Activated naive CD8-positive, alpha-beta T cell (primary cell): ENCODE measurements at regions not wholly inside any gene's neighbourhood (a gene's known extent, or its start where the extent isn't known, plus 50 kb on each side); places are given as distances from the start of the nearest gene placed in this dataset.
"Not testable (repeated sequence)": the region's sequence is repeated elsewhere in the genome, so short reads cannot be mapped to it uniquely, and the experiment has no call there.

ENCODE experiments used
- H3K27ac Mint-ChIP-seq: one replicate; pipeline ENCODE4 v1.8.0; 2021; ENCODE audit warnings: mixed read lengths
- H3K27me3 Mint-ChIP-seq: one replicate; pipeline ENCODE4 v1.8.0; 2021; ENCODE audit warnings: mixed read lengths
- H3K36me3 Mint-ChIP-seq: one replicate; pipeline ENCODE4 v1.8.0; 2021; ENCODE audit warnings: mixed read lengths
- H3K4me1 Mint-ChIP-seq: one replicate; pipeline ENCODE4 v1.8.0; 2021; ENCODE audit warnings: low read depth, mixed read lengths
- H3K4me3 Mint-ChIP-seq: one replicate; pipeline ENCODE4 v1.8.0; 2021; ENCODE audit warnings: mild to moderate bottlenecking, mixed read lengths
- H3K9me3 Mint-ChIP-seq: one replicate; pipeline ENCODE4 v1.8.0; 2021; ENCODE audit warnings: low read depth, mixed read lengths

GRCh38 chr5:102090770-102091169, 205.3 kb downstream of the SLCO4C1 start:
- Mint-ChIP-seq H3K27me3 (no peaks in the 10 kb centered on the region), H3K4me1 (no peaks in the 10 kb centered on the region), H3K36me3 (no peaks in the 10 kb centered on the region), H3K4me3 (no peak overlapping the region), H3K27ac (no peak overlapping the region), H3K9me3 (no peaks in the 10 kb centered on the region)

- no peaks in the 10 kb centered on the region for H3K27me3 Mint-ChIP-seq
- no peak overlapping the region for H3K27ac Mint-ChIP-seq
- no peaks in the 10 kb centered on the region for H3K36me3 Mint-ChIP-seq
- H3K4me3 Mint-ChIP-seq = no peak overlapping the region
- no peaks in the 10 kb centered on the region for H3K4me1 Mint-ChIP-seq
- H3K9me3 Mint-ChIP-seq = peaks cover 5% of the 10 kb centered on the region
Observed at GRCh38 chr5:102089883-102090282, 206.2 kb downstream of the SLCO4C1 start.

GRCh38 chr5:102087906-102088305, 208.2 kb downstream of the SLCO4C1 start:
- Mint-ChIP-seq H3K27ac (no peak overlapping the region), H3K36me3 (no peaks in the 10 kb centered on the region), H3K9me3 (peaks cover 5% of the 10 kb centered on the region), H3K27me3 (no peaks in the 10 kb centered on the region), H3K4me3 (no peak overlapping the region), H3K4me1 (no peaks in the 10 kb centered on the region)

- H3K27me3 Mint-ChIP-seq = no peaks in the 10 kb centered on the region
- no peak overlapping the region for H3K27ac Mint-ChIP-seq
- peaks cover 1% of the 10 kb centered on the region for H3K9me3 Mint-ChIP-seq
- H3K36me3 Mint-ChIP-seq = no peaks in the 10 kb centered on the region
- H3K4me1 Mint-ChIP-seq = no peaks in the 10 kb centered on the region
- no peak overlapping the region for H3K4me3 Mint-ChIP-seq
Observed at GRCh38 chr5:102080288-102080687, 215.8 kb downstream of the SLCO4C1 start.

GRCh38 chr5:102077920-102078319, 218.2 kb downstream of the SLCO4C1 start:
- no peaks in the 10 kb centered on the region for H3K27me3 Mint-ChIP-seq

GRCh38 chr5:102069974-102070373, 226.1 kb downstream of the SLCO4C1 start:
- H3K9me3 Mint-ChIP-seq = no peaks in the 10 kb centered on the region
- H3K4me3 Mint-ChIP-seq = no peak overlapping the region
- no peaks in the 10 kb centered on the region for H3K36me3 Mint-ChIP-seq
- H3K27me3 Mint-ChIP-seq = no peaks in the 10 kb centered on the region
- H3K27ac Mint-ChIP-seq = no peak overlapping the region
- no peaks in the 10 kb centered on the region for H3K4me1 Mint-ChIP-seq

More at GRCh38 chr5:102077920-102078319, 218.2 kb downstream of the SLCO4C1 start:
- Mint-ChIP-seq H3K9me3 (no peaks in the 10 kb centered on the region), H3K4me3 (no peak overlapping the region), H3K4me1 (no peaks in the 10 kb centered on the region), H3K36me3 (no peaks in the 10 kb centered on the region), H3K27ac (no peak overlapping the region)

GRCh38 chr5:102068870-102069269, 227.2 kb downstream of the SLCO4C1 start:
- H3K9me3 Mint-ChIP-seq = no peaks in the 10 kb centered on the region
- no peaks in the 10 kb centered on the region for H3K4me1 Mint-ChIP-seq

GRCh38 chr5:102049517-102049916, 246.6 kb downstream of the SLCO4C1 start:
- Mint-ChIP-seq H3K27ac (no peak overlapping the region), H3K36me3 (no peaks in the 10 kb centered on the region), H3K4me1 (no peaks in the 10 kb centered on the region), H3K9me3 (peaks cover 9% of the 10 kb centered on the region), H3K4me3 (no peak overlapping the region), H3K27me3 (no peaks in the 10 kb centered on the region)

More at GRCh38 chr5:102068870-102069269, 227.2 kb downstream of the SLCO4C1 start:
- Mint-ChIP-seq H3K4me3 (no peak overlapping the region), H3K36me3 (no peaks in the 10 kb centered on the region), H3K27me3 (no peaks in the 10 kb centered on the region), H3K27ac (no peak overlapping the region)

- Mint-ChIP-seq H3K27ac (no peak overlapping the region), H3K36me3 (no peaks in the 10 kb centered on the region), H3K4me1 (no peaks in the 10 kb centered on the region), H3K27me3 (no peaks in the 10 kb centered on the region), H3K9me3 (peaks cover 9% of the 10 kb centered on the region), H3K4me3 (no peak overlapping the region)
Observed at GRCh38 chr5:102048940-102049339, 247.1 kb downstream of the SLCO4C1 start.

GRCh38 chr5:102047073-102047472, 249.0 kb downstream of the SLCO4C1 start:
- H3K27me3 Mint-ChIP-seq, H3K4me1 Mint-ChIP-seq, H3K4me3 Mint-ChIP-seq, H3K9me3 Mint-ChIP-seq, H3K27ac Mint-ChIP-seq, H3K36me3 Mint-ChIP-seq: not testable (repeated sequence)

GRCh38 chr5:102040326-102040725, 255.8 kb downstream of the SLCO4C1 start:
- no peak overlapping the region for H3K4me3 Mint-ChIP-seq
- no peaks in the 10 kb centered on the region for H3K27me3 Mint-ChIP-seq

GRCh38 chr5:102036927-102037326, 259.2 kb downstream of the SLCO4C1 start:
- Mint-ChIP-seq H3K36me3 (no peaks in the 10 kb centered on the region), H3K4me3 (no peak overlapping the region), H3K9me3 (no peaks in the 10 kb centered on the region), H3K27me3 (no peaks in the 10 kb centered on the region), H3K4me1 (no peaks in the 10 kb centered on the region), H3K27ac (no peak overlapping the region)

More at GRCh38 chr5:102040326-102040725, 255.8 kb downstream of the SLCO4C1 start:
- Mint-ChIP-seq H3K9me3 (no peaks in the 10 kb centered on the region), H3K4me1 (no peaks in the 10 kb centered on the region), H3K36me3 (no peaks in the 10 kb centered on the region), H3K27ac (no peak overlapping the region)

GRCh38 chr5:102031711-102032110, 264.4 kb downstream of the SLCO4C1 start:
- Mint-ChIP-seq H3K27me3 (no peaks in the 10 kb centered on the region), H3K27ac (no peak overlapping the region), H3K9me3 (no peaks in the 10 kb centered on the region), H3K4me1 (no peaks in the 10 kb centered on the region), H3K36me3 (no peaks in the 10 kb centered on the region), H3K4me3 (no peak overlapping the region)

- peaks cover 3% of the 10 kb centered on the region for H3K9me3 Mint-ChIP-seq
- no peaks in the 10 kb centered on the region for H3K4me1 Mint-ChIP-seq
- no peak overlapping the region for H3K27ac Mint-ChIP-seq
- no peaks in the 10 kb centered on the region for H3K36me3 Mint-ChIP-seq
- H3K27me3 Mint-ChIP-seq = no peaks in the 10 kb centered on the region
- no peak overlapping the region for H3K4me3 Mint-ChIP-seq
Observed at GRCh38 chr5:102018690-102019089, 277.4 kb downstream of the SLCO4C1 start.

- no peaks in the 10 kb centered on the region for H3K27me3 Mint-ChIP-seq
- no peaks in the 10 kb centered on the region for H3K4me1 Mint-ChIP-seq
- H3K4me3 Mint-ChIP-seq = no peak overlapping the region
- H3K9me3 Mint-ChIP-seq = peaks cover 3% of the 10 kb centered on the region
- H3K36me3 Mint-ChIP-seq = no peaks in the 10 kb centered on the region
- H3K27ac Mint-ChIP-seq = no peak overlapping the region
Observed at GRCh38 chr5:102018279-102018678, 277.8 kb downstream of the SLCO4C1 start.

- Mint-ChIP-seq H3K4me3 (no peak overlapping the region), H3K9me3 (peaks cover 2% of the 10 kb centered on the region), H3K27ac (no peak overlapping the region), H3K36me3 (no peaks in the 10 kb centered on the region), H3K4me1 (no peaks in the 10 kb centered on the region), H3K27me3 (no peaks in the 10 kb centered on the region)
Observed at GRCh38 chr5:102014371-102014770, 281.7 kb downstream of the SLCO4C1 start.
